ENCODE measurements at regions not wholly inside any gene's neighbourhood (a gene's known extent, or its start where the extent isn't known, plus 50 kb on each side); places are given as distances from the start of the nearest gene placed in this dataset.
A peak's percentile ranks its signal among the peaks of the same experiment; 100 is the strongest.
"Not testable (repeated sequence)": the region's sequence is repeated elsewhere in the genome, so short reads cannot be mapped to it uniquely, and the experiment has no call there.

- H3K4me3 ChIP-seq (ENCODE audit: low read length), result no peak overlapping the region
- DNase-seq (ENCODE audit: low read depth, low spot score), result no peak
These were observed 108.7 kb downstream of the TLR5 start for GRCh38 chr1:223034270-223034798.

- no peak overlapping the region for H3K4me3 ChIP-seq (ENCODE audit: low read length)
- DNase-seq (ENCODE audit: low read depth, low spot score), result no peak
These were observed 107.1 kb downstream of the TLR5 start for GRCh38 chr1:223035724-223036478.

GRCh38 chr1:223036479-223036845 is 106.6 kb downstream of the TLR5 start:
- no peak for DNase-seq (ENCODE audit: low read depth, low spot score)
- H3K4me3 ChIP-seq (ENCODE audit: low read length), result no peak overlapping the region

GRCh38 chr1:223037845-223038244 is 105.2 kb downstream of the TLR5 start:
- H3K4me3 ChIP-seq (ENCODE audit: low read length), result no peak overlapping the region
- no peak for DNase-seq (ENCODE audit: low read depth, low spot score)

- DNase-seq (ENCODE audit: low read depth, low spot score), result no peak
- no peak overlapping the region for H3K4me3 ChIP-seq (ENCODE audit: low read length)
These were observed 104.6 kb downstream of the TLR5 start for GRCh38 chr1:223038288-223039006.

GRCh38 chr1:223039990-223040389 is 103.1 kb downstream of the TLR5 start:
- no peak for DNase-seq (ENCODE audit: low read depth, low spot score)
- H3K4me3 ChIP-seq (ENCODE audit: low read length), result no peak overlapping the region

DNA sequence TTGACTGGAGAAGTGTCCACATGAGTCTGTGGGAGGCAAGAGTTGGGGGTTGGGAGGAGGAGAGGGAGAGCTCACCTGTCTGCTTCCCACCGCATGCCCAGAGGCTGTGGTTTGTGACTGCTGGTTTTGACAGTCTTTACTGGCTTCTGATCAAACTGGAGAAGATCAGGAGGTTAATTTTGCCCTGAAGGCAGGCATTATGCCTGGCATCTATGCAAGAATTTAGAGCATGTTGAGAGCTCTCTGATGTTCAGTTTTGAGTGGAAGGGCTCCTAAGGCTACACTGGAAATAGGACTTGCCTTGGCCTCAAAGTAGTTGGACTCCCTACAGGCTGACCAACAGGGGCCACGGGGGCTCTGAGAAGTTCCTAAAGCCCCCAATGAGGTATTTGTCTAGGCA is 101.6 kb downstream of the TLR5 start:
- no peak overlapping the region for H3K4me3 ChIP-seq (ENCODE audit: low read length)
- DNase-seq (ENCODE audit: low read depth, low spot score), result peak; percentile 22

- no peak for DNase-seq (ENCODE audit: low read depth, low spot score)
- no peak overlapping the region for H3K4me3 ChIP-seq (ENCODE audit: low read length)
These were observed 97.7 kb downstream of the TLR5 start for GRCh38 chr1:223045164-223045957.

GRCh38 chr1:223046011-223046410 is 97.0 kb downstream of the TLR5 start:
- no peak for DNase-seq (ENCODE audit: low read depth, low spot score)
- no peak overlapping the region for H3K4me3 ChIP-seq (ENCODE audit: low read length)

DNA sequence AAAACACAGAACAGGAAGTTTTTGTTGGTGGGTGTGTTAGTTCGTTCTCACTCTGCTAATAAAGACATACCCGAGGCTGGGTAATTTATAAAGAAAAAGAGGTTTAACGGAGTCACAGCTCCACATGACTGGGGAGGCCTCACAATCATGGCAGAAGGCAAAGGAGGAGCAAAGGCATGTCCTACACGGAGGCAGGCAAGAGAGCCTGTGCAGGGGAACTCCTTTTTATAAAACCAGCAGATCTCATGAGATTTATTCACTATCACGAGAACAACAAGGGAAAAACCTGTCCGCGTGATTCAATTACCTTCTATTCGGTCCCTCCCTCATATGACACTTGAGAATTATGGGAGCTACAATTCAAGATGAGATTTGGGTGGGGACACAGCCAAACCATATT is 96.6 kb downstream of the TLR5 start:
- not testable (repeated sequence) for H3K4me3 ChIP-seq (ENCODE audit: low read length)

DNA sequence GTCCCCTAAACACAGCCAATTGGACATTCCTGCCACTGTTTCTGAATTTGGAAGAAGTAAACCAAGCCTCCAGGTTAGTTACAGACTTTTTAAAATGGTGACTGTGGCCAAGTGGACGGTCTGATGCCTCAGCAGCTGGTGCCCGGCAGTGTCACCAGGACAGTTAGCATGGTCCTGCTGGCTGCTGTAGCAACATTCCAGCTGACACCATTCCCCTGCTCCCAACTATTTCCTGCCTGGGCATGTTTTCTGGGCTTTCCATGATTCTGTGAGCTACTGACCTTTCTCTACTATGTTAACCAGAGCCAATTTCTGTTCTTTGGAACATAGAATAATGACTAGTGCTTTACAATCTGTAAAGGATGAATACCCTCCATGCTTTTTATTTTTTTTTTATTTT is 95.0 kb downstream of the TLR5 start:
- H3K4me3 ChIP-seq (ENCODE audit: low read length), result no peak overlapping the region
- DNase-seq (ENCODE audit: low read depth, low spot score), result no peak

More for the DNA sequence above, 96.6 kb downstream of the TLR5 start:
- not testable (repeated sequence) for DNase-seq (ENCODE audit: low read depth, low spot score)

GRCh38 chr1:223052462-223052861 is 90.6 kb downstream of the TLR5 start:
- H3K4me3 ChIP-seq (ENCODE audit: low read length), result no peak overlapping the region
- DNase-seq (ENCODE audit: low read depth, low spot score), result no peak

- DNase-seq (ENCODE audit: low read depth, low spot score), result no peak
- H3K4me3 ChIP-seq (ENCODE audit: low read length), result no peak overlapping the region
These were observed 90.1 kb downstream of the TLR5 start for GRCh38 chr1:223052931-223053330.

DNA sequence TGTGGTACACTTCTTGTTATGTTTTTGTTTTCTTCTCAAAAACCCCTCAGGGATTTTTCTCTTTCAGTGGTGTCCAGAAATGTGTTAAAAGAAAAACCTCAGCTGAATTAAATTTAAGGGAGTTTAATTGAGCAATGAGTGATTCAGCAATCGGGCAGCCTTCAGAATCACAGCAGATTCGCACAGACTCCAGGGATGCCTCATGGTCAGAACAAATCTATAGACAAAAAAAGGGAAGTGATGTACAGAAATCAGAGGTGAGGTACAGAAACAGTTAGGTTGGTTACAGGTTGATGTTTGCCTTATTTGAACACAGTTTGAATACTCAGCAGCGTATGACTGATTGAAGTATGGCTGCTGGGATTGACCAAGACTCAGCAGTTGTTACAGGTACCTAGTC is 86.2 kb downstream of the TLR5 start:
- no peak overlapping the region for H3K4me3 ChIP-seq (ENCODE audit: low read length)
- DNase-seq (ENCODE audit: low read depth, low spot score), result no peak

DNA sequence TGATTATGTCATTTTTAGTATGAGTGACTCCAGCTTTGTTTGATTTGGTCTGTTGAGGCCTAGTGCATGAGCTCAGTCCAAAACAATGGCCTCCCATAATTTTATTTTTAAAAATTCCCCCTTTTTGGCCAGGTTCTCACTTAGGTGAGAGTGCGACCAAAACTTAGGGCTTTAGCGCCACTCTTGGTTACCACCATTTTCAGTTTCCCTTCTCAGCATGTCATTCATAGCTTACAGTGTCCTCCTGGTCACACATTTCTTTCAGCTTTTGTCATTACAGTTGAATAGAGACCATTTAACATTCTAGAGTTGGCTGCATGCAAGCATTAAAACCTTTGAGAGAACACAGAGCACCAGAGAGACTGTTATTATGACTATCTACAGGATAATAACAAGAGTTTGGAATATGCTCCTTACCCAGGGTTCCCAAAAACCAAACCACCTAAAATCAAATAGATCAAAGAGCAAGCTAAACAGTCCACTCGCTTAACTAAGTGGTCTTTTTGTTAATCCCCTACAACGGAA is 85.4 kb downstream of the TLR5 start:
- DNase-seq (ENCODE audit: low read depth, low spot score), result no peak
- H3K4me3 ChIP-seq (ENCODE audit: low read length), result no peak overlapping the region
